K562 (cell line): ENCODE measurements at regions not wholly inside any gene's neighbourhood (a gene's known extent, or its start where the extent isn't known, plus 50 kb on each side); places are given as distances from the start of the nearest gene placed in this dataset.

Experiments used
- ATAC-seq: fragments of 200-7000 bp; cut with Tn5 transposase; 3 replicates; pipeline ENCODE4 v1.9.1; 2020; ENCODE audit warnings: moderate library complexity
- BruUV-seq: library from RNA; stranded (reverse); fragments of 400-500 nt; replicated peaks from 2 replicates; lab custom pipeline; 2021; lab: Mats Ljungman, UMichigan
- CTCF ChIA-PET: fragments of 300-600 bp; formaldehyde crosslinking; extraction: SDS; loops from one replicate; lab custom pipeline; 2021; ENCODE audit warnings: low intra/inter-chr PET ratio; lab: Yijun Ruan, JAX
- POLR2A ChIA-PET: fragments of 300-600, 350-650 bp; sonication (Branson Sonifier 250); formaldehyde crosslinking; extraction: SDS; loops from one replicate; lab custom pipeline; 2021; ENCODE audit warnings: antibody characterized with exemption, inconsistent platforms; lab: Yijun Ruan, JAX
- DNase-seq, 4 experiments: peaks; one replicate each; pipeline versions ENCODE4 v3.0.0 to v3.0.0-alpha.2; 2011 to 2018; ENCODE audit warnings: low spot score in 3 of 4, mixed read lengths in 3 of 4; ENCODE audit errors: extremely low read depth in 1 of 4
- FAIRE-seq: peaks from 2 replicates; lab custom pipeline; 2011; peaks lifted over from hg19 to GRCh38; lab: Jason Lieb, UNC
- H2AFZ ChIP-seq: 2 replicates; pipeline ENCODE4 v1.6.0; 2011; ENCODE audit warnings: low read depth, low read length, control low read depth, inconsistent platforms
- H3K27ac ChIP-seq: fragments of 200-600 bp; 3 replicates; pipeline ENCODE4 v1.8.0; 2011; ENCODE audit warnings: low read depth, mild to moderate bottlenecking, control low read depth, inconsistent platforms, low read length, moderate library complexity, mixed read lengths; ENCODE audit errors: extremely low read depth
- H3K27me3 ChIP-seq, 2 experiments: fragments of 300-600 bp in 1 of 2; 2 replicates in 1 of 2; 3 replicates in 1 of 2; pipeline versions ENCODE4 v1.6.0 to v1.8.0; 2011; ENCODE audit warnings: inconsistent platforms in 2 of 2, low read length in 2 of 2, mild to moderate bottlenecking in 1 of 2, mixed read lengths in 1 of 2, moderate library complexity in 1 of 2; ENCODE audit not compliant: control insufficient read depth in 2 of 2, insufficient read depth in 2 of 2
- H3K36me3 ChIP-seq: fragments of 300-600 bp; 3 replicates; pipeline ENCODE4 v1.8.0; 2011; ENCODE audit warnings: mild to moderate bottlenecking, low read length, inconsistent platforms; ENCODE audit not compliant: control insufficient read depth, insufficient read depth
- H3K4me1 ChIP-seq, 2 experiments: fragments of 200-600 bp in 1 of 2; replicated peaks in 1 of 2; 2 replicates in 1 of 2; 3 replicates in 1 of 2; pipeline versions ENCODE4 v1.5.1 to v1.8.0; 2011; ENCODE audit warnings: inconsistent platforms in 2 of 2, low read length in 2 of 2, mild to moderate bottlenecking in 1 of 2, mixed read lengths in 1 of 2, moderate library complexity in 1 of 2; ENCODE audit not compliant: control insufficient read depth in 2 of 2, insufficient read depth in 2 of 2
- H3K4me2 ChIP-seq: 2 replicates; pipeline ENCODE4 v1.6.1; 2011; ENCODE audit warnings: low read length, control low read depth, inconsistent platforms, mixed read lengths; ENCODE audit not compliant: insufficient read depth
- H3K4me3 ChIP-seq: fragments of 200-600 bp; sonication (generic), shearing (Covaris generic); 2 replicates; pipeline ENCODE4 v1.5.1; 2016; ENCODE audit warnings: control low read depth, inconsistent platforms
- H3K79me2 ChIP-seq: fragments of 200-600 bp; 3 replicates; pipeline ENCODE4 v1.8.0; 2011; ENCODE audit warnings: low read length, inconsistent platforms; ENCODE audit not compliant: control insufficient read depth, insufficient read depth
- H3K9ac ChIP-seq, 2 experiments: 2 replicates each; pipeline versions ENCODE4 v1.6.0 to v1.6.1; 2011; ENCODE audit warnings: low read depth in 2 of 2, low read length in 2 of 2, control low read depth in 1 of 2, inconsistent platforms in 1 of 2, mild to moderate bottlenecking in 1 of 2, mixed read lengths in 1 of 2; ENCODE audit not compliant: insufficient read depth in 1 of 2
- H3K9me1 ChIP-seq: one replicate; pipeline ENCODE4 v1.6.0; 2011; ENCODE audit warnings: inconsistent platforms, mild to moderate bottlenecking, low read length, moderate library complexity; ENCODE audit not compliant: control insufficient read depth, insufficient read depth
- H3K9me3 ChIP-seq: replicated peaks from 2 replicates; pipeline ENCODE4 v1.5.1; 2011; ENCODE audit warnings: low read depth, low read length, inconsistent platforms; ENCODE audit not compliant: control insufficient read depth, insufficient read depth
- H4K20me1 ChIP-seq: replicated peaks from 2 replicates; pipeline ENCODE4 v1.6.1; 2011; ENCODE audit warnings: low read length, inconsistent platforms, mixed read lengths; ENCODE audit not compliant: control insufficient read depth, insufficient read depth
- CBX3 ChIP-seq, 2 experiments: IDR thresholded peaks; 1 replicate in 1 of 2; 2 replicates in 1 of 2; pipeline ENCODE4 v1.6.1; 2012; ENCODE audit warnings: inconsistent platforms in 2 of 2, low read length in 2 of 2, borderline replicate concordance in 1 of 2, control low read depth in 1 of 2
- RNF2 ChIP-seq: sonication (generic); IDR thresholded peaks from 2 replicates; pipeline ENCODE4 v1.6.1; 2016
- ZNF584 ChIP-seq: fragments of 200-800 bp; sonication (Bioruptor generic); IDR thresholded peaks from 2 replicates; pipeline ENCODE4 v1.6.1; 2016; ENCODE audit warnings: low read depth, mild to moderate bottlenecking, missing genetic modification characterization, missing compliant biosample characterization
- ZZZ3 ChIP-seq: fragments of 450-650 bp; IDR thresholded peaks from 2 replicates; pipeline ENCODE4 v1.6.1; 2016; ENCODE audit warnings: antibody characterized with exemption, mild to moderate bottlenecking, moderate library complexity
- WGBS: fragments of 100-300 bp; shearing (Covaris generic); methylation state at CpG from one replicate; pipeline ENCODE4 v1.1.6; 2016; ENCODE audit warnings: low coverage, mixed read lengths; ENCODE audit not compliant: insufficient coverage; ENCODE audit errors: missing lambda C conversion rate; 5-methylcytosine and 5-hydroxymethylcytosine counted together
- in situ Hi-C: fragments of 300-500 bp; cut with MboI; formaldehyde crosslinking; loops from 4 replicates; pipeline ENCODE4 v1.15.0; 2018; ENCODE audit warnings: inconsistent platforms, mixed read lengths
- intact Hi-C: fragments of 100-400 bp; cut with micrococcal nuclease; formaldehyde crosslinking; loops from 2 replicates; pipeline ENCODE4 v1.14.2; 2022
- TF ChIP-seq, protein P1 (sequence below): fragments of 200-800 bp; sonication (Bioruptor generic); IDR thresholded peaks from 2 replicates; pipeline ENCODE4 v1.6.1; 2017; ENCODE audit warnings: missing genetic modification characterization, missing compliant biosample characterization
- TF ChIP-seq, protein P2 (sequence below), 2 experiments: fragments of 200-800 bp in 1 of 2; sonication (Bioruptor generic) in 1 of 2; sonication (generic) in 1 of 2; formaldehyde crosslinking in 1 of 2; IDR thresholded peaks in 1 of 2; conservative IDR thresholded peaks in 1 of 2; 2 replicates each; pipeline versions ENCODE4 v1.5.0 to v1.6.1; 2016 to 2020; ENCODE audit warnings: missing compliant biosample characterization in 1 of 2, missing genetic modification characterization in 1 of 2, missing genetic modification reagents in 1 of 2
- TF ChIP-seq, protein P3 (sequence below): sonication (generic); formaldehyde crosslinking; IDR thresholded peaks from 2 replicates; pipeline ENCODE4 v1.8.1; 2023; ENCODE audit warnings: mild to moderate bottlenecking, missing genetic modification reagents

DNA sequence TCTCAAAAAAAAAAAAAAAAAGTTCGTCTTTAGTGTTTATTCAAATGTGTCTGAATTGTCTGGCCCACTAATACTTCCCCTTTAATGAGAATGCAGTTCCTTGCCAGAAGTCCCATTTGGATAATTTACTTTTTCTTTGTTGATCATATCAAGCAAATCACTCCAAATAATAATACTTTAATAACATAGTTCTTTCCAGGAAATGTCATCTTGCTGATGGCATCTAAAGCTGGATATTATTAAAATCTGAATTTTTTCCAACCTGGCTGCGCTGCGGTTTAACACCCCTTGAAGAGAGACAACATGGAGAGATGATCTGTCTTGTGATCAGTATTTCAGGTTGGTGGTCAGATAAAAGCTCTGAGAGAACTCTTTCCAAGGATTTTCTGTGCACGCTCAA, 111.2 kb upstream of the CNKSR3 start (continued):
- TF ChIP-seq, protein P1, sequence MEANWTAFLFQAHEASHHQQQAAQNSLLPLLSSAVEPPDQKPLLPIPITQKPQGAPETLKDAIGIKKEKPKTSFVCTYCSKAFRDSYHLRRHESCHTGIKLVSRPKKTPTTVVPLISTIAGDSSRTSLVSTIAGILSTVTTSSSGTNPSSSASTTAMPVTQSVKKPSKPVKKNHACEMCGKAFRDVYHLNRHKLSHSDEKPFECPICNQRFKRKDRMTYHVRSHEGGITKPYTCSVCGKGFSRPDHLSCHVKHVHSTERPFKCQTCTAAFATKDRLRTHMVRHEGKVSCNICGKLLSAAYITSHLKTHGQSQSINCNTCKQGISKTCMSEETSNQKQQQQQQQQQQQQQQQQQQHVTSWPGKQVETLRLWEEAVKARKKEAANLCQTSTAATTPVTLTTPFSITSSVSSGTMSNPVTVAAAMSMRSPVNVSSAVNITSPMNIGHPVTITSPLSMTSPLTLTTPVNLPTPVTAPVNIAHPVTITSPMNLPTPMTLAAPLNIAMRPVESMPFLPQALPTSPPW (CRISPR knock-in tag), result no peak
- TF ChIP-seq ZNF584 (CRISPR knock-in tag), result no peak

DNA sequence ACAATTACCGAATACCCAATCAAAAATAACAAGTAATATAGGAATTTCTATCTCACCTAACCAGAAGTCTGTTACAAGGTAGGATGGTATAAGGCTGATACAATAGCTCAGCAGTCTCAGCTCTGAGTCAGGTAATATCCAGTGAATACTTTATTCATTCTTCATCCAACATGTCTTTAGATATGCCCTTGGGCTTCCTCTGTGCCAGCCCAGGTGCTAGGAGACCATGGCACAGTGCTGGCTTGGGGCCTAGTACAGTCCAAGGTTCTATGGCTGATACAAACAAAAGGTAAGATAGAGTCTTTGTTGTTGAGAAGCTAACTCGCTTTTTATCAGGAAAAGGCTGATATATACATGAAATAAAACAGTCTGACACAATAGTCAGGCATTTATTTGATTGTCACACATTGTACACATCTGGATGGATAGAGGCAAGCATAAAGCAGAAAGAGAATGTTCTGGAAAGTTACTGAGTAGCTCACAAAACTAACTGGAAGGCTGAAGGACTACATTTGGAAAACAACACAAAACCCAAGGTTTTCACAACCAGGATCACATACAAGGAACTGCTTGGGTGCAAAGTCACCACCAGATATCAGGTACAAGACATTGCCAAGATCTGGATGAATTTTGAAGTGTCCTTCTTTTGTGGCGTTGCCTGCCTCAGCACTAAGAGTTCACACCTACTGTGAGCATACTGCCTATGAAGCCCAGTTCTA, 110.4 kb upstream of the SCAF8 start:
- H3K4me2 ChIP-seq, result no peak overlapping the region
- H3K27me3 ChIP-seq, result no peaks in the 10 kb centered on the region
- BruUV-seq, result no TSS peak
- FAIRE-seq, result no peak
- ChIA-PET POLR2A (interaction anchor here (1.0 to 2.2 kb wide), 2 partner anchors 8 to 10 kb away, joined by 3 to 5 read pairs; no protein-coding TSS in a partner anchor), CTCF (no interaction called here)
- no peak for DNase-seq
- H2AFZ ChIP-seq, result no peak overlapping the region
- H3K9ac ChIP-seq, result no peak overlapping the region
- no peak overlapping the region for H3K27ac ChIP-seq
- H3K79me2 ChIP-seq, result no peaks in the 10 kb centered on the region
- intact Hi-C loops (no loop called here), in situ Hi-C loops (no loop called here)
- no peak for ATAC-seq
- no peaks in the 10 kb centered on the region for H3K36me3 ChIP-seq
- peaks cover 5% of the 10 kb centered on the region; the same call in 1 of the 2 replicates for H3K9me3 ChIP-seq
- no peaks in the 10 kb centered on the region for H3K9me1 ChIP-seq
- no peaks in the 10 kb centered on the region for H3K4me1 ChIP-seq
- H3K4me3 ChIP-seq, result no peak overlapping the region
- no peak for TF ChIP-seq RNF2
- TF ChIP-seq, protein P2, sequence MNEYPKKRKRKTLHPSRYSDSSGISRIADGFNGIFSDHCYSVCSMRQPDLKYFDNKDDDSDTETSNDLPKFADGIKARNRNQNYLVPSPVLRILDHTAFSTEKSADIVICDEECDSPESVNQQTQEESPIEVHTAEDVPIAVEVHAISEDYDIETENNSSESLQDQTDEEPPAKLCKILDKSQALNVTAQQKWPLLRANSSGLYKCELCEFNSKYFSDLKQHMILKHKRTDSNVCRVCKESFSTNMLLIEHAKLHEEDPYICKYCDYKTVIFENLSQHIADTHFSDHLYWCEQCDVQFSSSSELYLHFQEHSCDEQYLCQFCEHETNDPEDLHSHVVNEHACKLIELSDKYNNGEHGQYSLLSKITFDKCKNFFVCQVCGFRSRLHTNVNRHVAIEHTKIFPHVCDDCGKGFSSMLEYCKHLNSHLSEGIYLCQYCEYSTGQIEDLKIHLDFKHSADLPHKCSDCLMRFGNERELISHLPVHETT (CRISPR knock-in tag; conservative IDR thresholded peaks at IDR 0.05 in 1 of 2, IDR thresholded peaks at IDR 0.05 in 1 of 2), result no peak
- TF ChIP-seq CBX3 (IDR thresholded peaks at IDR 0.05; ENCODE audit: borderline replicate concordance in 1 of 2, low read length in 2 of 2), result no peak
- TF ChIP-seq, protein P3, sequence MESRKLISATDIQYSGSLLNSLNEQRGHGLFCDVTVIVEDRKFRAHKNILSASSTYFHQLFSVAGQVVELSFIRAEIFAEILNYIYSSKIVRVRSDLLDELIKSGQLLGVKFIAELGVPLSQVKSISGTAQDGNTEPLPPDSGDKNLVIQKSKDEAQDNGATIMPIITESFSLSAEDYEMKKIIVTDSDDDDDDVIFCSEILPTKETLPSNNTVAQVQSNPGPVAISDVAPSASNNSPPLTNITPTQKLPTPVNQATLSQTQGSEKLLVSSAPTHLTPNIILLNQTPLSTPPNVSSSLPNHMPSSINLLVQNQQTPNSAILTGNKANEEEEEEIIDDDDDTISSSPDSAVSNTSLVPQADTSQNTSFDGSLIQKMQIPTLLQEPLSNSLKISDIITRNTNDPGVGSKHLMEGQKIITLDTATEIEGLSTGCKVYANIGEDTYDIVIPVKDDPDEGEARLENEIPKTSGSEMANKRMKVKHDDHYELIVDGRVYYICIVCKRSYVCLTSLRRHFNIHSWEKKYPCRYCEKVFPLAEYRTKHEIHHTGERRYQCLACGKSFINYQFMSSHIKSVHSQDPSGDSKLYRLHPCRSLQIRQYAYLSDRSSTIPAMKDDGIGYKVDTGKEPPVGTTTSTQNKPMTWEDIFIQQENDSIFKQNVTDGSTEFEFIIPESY (CRISPR knock-in tag), result no peak
- no peak for TF ChIP-seq ZZZ3
- WGBS, result 10% methylated on average over 3 of the region's 3 CpGs
- H4K20me1 ChIP-seq, result no peaks in the 10 kb centered on the region
